ENCODE measurements at regions not wholly inside any gene's neighbourhood (a gene's known extent, or its start where the extent isn't known, plus 50 kb on each side); places are given as distances from the start of the nearest gene placed in this dataset.
"Not testable (repeated sequence)": the region's sequence is repeated elsewhere in the genome, so short reads cannot be mapped to it uniquely, and the experiment has no call there.

GRCh38 chr7:81831883-81832282 is 62.0 kb upstream of the HGF start:
- DNase-seq = no peak

- not testable (repeated sequence) for DNase-seq
Observed at GRCh38 chr7:81829511-81829910, 59.7 kb upstream of the HGF start.

- DNase-seq = no peak
Observed at GRCh38 chr7:81822811-81823210, 53.0 kb upstream of the HGF start.

GRCh38 chr7:81819861-81820260 is 50.0 kb upstream of the HGF start:
- DNase-seq = no peak

Measured in suppressor macrophage treated with lipopolysaccharide for 4 hours (primary cell).